ENCODE measurements at regions not wholly inside any gene's neighbourhood (a gene's known extent, or its start where the extent isn't known, plus 50 kb on each side); places are given as distances from the start of the nearest gene placed in this dataset.

DNA sequence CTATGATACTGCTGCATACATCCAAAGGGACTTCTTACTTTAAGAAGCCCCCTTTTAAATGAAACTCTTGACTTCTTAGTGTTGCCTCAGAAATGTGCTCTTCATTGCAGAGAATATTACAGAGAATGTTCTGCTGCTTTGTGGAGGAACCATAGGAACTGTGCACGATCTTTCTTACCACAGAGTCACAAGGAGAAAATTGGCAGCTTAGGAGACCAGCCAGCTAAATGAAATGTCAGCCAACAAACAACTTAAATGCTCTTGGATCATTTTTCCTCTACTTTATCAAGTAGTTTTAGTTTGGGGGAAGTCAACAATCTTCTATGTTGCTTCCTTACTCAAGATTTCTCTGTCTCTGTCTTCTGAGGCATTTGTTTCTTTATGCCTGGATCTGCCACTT is 125.9 kb upstream of the MLIP start:
- H3K9me2 ChIP-seq (replicated peaks; ENCODE audit: insufficient read depth, low read length): no peaks in the 10 kb centered on the region
- no peak overlapping the region for H3K4me3 ChIP-seq (ENCODE audit: low read length)
- peaks cover 7% of the 10 kb centered on the region for H3K4me1 ChIP-seq (ENCODE audit: low read length)
- H3K79me2 ChIP-seq (ENCODE audit: low read length): no peaks in the 10 kb centered on the region
- H3K9me3 ChIP-seq (ENCODE audit: low read length): no peaks in the 10 kb centered on the region
- H2AFZ ChIP-seq (ENCODE audit: low read length): no peak overlapping the region
- no peak for DNase-seq
- no peaks in the 10 kb centered on the region for H4K20me1 ChIP-seq (ENCODE audit: insufficient read depth, low read depth, low read length)
- no peaks in the 10 kb centered on the region for H3K36me3 ChIP-seq (ENCODE audit: insufficient read depth, low read length)
- H3K9ac ChIP-seq (ENCODE audit: low read length): no peak overlapping the region
- no peak overlapping the region for H3K27ac ChIP-seq (ENCODE audit: low read length)
- H3K4me2 ChIP-seq (ENCODE audit: low read depth, low read length, poor library complexity, severe bottlenecking): no peak overlapping the region
- no peaks in the 10 kb centered on the region for H3K27me3 ChIP-seq (ENCODE audit: low read length)

DNA sequence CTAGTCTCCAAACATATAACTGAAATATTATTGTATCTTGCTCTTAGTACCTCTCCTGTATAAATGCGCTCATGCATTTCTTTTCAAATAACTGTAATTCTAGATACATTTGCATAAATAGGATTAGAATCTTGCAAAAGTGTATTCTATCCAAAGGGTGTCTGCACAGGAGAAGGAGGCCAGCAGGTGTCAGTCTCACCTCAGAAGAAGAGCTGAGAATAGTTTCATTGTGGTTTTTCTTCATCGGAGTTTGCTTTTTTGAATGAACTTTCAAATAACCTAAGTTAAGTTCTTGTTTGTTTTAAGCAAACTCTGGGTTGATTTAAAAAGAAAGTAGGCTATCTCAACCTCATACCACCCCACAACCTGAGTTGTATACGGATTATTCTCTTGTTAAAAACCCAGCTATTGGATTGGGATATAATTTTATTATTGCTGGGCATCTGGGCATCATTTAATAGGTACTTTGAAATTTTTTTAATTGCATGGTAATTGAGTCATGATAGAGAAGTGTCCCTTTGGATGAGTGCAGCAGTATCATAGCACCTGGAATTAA is 125.0 kb upstream of the MLIP start:
- H3K9ac ChIP-seq (ENCODE audit: low read length): no peak overlapping the region
- no peaks in the 10 kb centered on the region for H3K36me3 ChIP-seq (ENCODE audit: insufficient read depth, low read length)
- H4K20me1 ChIP-seq (ENCODE audit: insufficient read depth, low read depth, low read length): no peaks in the 10 kb centered on the region
- H3K27me3 ChIP-seq (ENCODE audit: low read length): no peaks in the 10 kb centered on the region
- H3K4me2 ChIP-seq (ENCODE audit: low read depth, low read length, poor library complexity, severe bottlenecking): no peak overlapping the region
- peak; percentile 75 for DNase-seq
- no peaks in the 10 kb centered on the region for H3K79me2 ChIP-seq (ENCODE audit: low read length)
- H3K4me3 ChIP-seq (ENCODE audit: low read length): no peak overlapping the region
- H3K9me3 ChIP-seq (ENCODE audit: low read length): no peaks in the 10 kb centered on the region
- peaks cover 7% of the 10 kb centered on the region for H3K4me1 ChIP-seq (ENCODE audit: low read length)
- no peak overlapping the region for H2AFZ ChIP-seq (ENCODE audit: low read length)
- no peak overlapping the region for H3K27ac ChIP-seq (ENCODE audit: low read length)
- no peaks in the 10 kb centered on the region for H3K9me2 ChIP-seq (replicated peaks; ENCODE audit: insufficient read depth, low read length)

DNA sequence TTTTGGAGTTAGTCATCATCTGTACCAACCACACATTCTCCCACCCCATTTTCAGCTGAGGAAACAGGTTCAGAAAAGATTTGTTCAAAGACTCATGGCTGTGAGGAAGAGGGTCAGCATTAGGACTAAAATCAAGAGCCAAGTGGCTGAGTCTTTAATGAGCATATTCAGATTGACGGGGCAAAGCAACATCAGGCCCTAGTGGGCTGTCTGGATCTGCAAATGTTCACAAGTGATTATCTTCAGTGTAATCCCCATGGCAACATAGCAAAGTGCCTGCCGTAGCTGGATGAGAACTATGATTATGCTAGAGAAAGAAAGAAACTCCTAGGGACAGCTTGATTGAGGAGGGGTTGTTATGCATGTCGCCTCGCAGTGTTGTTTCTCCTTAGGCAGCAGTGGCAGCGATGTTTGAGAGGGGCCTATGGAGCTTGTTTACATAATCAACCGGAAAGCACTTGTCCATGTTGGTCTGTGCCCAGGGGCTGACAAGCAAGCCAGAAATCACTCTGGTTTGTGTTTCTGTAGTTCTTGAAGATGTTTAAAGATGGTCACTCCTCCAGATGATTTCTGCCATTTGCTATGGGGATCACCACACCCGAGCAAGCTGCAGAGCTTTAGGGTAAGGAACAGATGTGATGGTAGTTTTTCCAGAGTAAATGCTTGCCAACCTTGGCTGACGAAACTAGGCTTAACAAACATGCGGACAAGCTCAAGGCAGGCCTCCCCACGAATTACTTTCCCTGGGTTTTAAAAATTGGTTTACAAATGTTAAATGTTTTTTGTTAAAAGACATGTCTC is 124.3 kb upstream of the MLIP start:
- Histone ChIP-seq H3K27ac (ENCODE audit: low read length) (no peak overlapping the region), H3K9me2 (replicated peaks; ENCODE audit: insufficient read depth, low read length) (no peaks in the 10 kb centered on the region), H2AFZ (ENCODE audit: low read length) (no peak overlapping the region), H3K4me2 (ENCODE audit: low read depth, low read length, poor library complexity, severe bottlenecking) (no peak overlapping the region), H3K4me3 (ENCODE audit: low read length) (no peak overlapping the region), H3K9ac (ENCODE audit: low read length) (no peak overlapping the region), H3K79me2 (ENCODE audit: low read length) (no peaks in the 10 kb centered on the region), H3K36me3 (ENCODE audit: insufficient read depth, low read length) (no peaks in the 10 kb centered on the region), H3K27me3 (ENCODE audit: low read length) (no peaks in the 10 kb centered on the region), H3K9me3 (ENCODE audit: low read length) (no peaks in the 10 kb centered on the region), H3K4me1 (ENCODE audit: low read length) (peaks cover 7% of the 10 kb centered on the region), H4K20me1 (ENCODE audit: insufficient read depth, low read depth, low read length) (no peaks in the 10 kb centered on the region)
- DNase-seq: no peak

DNA sequence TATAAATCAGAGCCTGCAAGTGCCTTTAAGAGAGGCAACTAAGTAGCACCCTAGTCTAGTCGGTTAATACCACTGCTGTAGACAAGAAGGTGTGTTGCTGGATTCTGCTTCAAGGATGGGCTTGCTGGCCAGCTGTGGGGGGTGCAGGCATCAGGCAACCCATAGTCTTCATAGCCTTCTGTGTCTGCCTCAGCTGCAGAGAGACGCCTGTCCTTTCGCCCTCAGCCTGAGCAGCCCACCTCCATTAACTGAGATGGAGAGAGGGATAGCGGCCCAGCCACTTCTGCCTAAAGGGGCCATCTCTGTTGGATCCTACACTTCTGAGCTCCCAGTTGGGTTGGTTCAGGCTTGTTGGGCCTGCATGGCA is 123.7 kb upstream of the MLIP start:
- no peaks in the 10 kb centered on the region for H3K9me2 ChIP-seq (replicated peaks; ENCODE audit: insufficient read depth, low read length)
- no peak overlapping the region for H2AFZ ChIP-seq (ENCODE audit: low read length)
- DNase-seq: no peak
- no peak overlapping the region for H3K9ac ChIP-seq (ENCODE audit: low read length)
- H3K36me3 ChIP-seq (ENCODE audit: insufficient read depth, low read length): no peaks in the 10 kb centered on the region
- peaks cover 7% of the 10 kb centered on the region for H3K4me1 ChIP-seq (ENCODE audit: low read length)
- no peak overlapping the region for H3K27ac ChIP-seq (ENCODE audit: low read length)
- no peak overlapping the region for H3K4me2 ChIP-seq (ENCODE audit: low read depth, low read length, poor library complexity, severe bottlenecking)
- H3K9me3 ChIP-seq (ENCODE audit: low read length): no peaks in the 10 kb centered on the region
- no peaks in the 10 kb centered on the region for H3K79me2 ChIP-seq (ENCODE audit: low read length)
- H3K27me3 ChIP-seq (ENCODE audit: low read length): no peaks in the 10 kb centered on the region
- H3K4me3 ChIP-seq (ENCODE audit: low read length): no peak overlapping the region
- H4K20me1 ChIP-seq (ENCODE audit: insufficient read depth, low read depth, low read length): no peaks in the 10 kb centered on the region

DNA sequence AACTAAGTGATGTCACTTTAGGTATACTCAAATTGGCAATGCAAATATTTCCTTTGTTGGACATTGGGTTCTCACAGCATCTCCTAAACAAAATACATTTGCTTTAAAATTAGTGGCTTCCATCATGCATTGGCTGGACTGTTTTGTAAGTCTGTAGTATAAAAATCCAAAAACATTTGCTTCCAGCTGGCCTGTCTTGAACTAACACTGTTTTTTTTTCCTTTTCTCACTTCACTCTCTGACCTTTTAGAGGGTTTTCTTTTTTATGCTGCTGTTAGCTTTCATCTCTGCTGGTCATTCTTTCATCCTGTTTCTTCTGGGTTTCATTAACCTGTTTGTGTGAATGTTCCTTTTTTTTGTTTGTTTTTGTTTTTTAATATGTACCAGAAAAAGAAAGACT is 121.7 kb upstream of the MLIP start:
- no peaks in the 10 kb centered on the region for H3K9me2 ChIP-seq (replicated peaks; ENCODE audit: insufficient read depth, low read length)
- H3K27ac ChIP-seq (ENCODE audit: low read length): no peak overlapping the region
- H3K9ac ChIP-seq (ENCODE audit: low read length): no peak overlapping the region
- H3K36me3 ChIP-seq (ENCODE audit: insufficient read depth, low read length): no peaks in the 10 kb centered on the region
- H3K4me2 ChIP-seq (ENCODE audit: low read depth, low read length, poor library complexity, severe bottlenecking): no peak overlapping the region
- peaks cover 7% of the 10 kb centered on the region for H3K4me1 ChIP-seq (ENCODE audit: low read length)
- no peak overlapping the region for H2AFZ ChIP-seq (ENCODE audit: low read length)
- H3K79me2 ChIP-seq (ENCODE audit: low read length): no peaks in the 10 kb centered on the region
- H3K4me3 ChIP-seq (ENCODE audit: low read length): no peak overlapping the region
- DNase-seq: no peak
- H3K9me3 ChIP-seq (ENCODE audit: low read length): no peaks in the 10 kb centered on the region
- no peaks in the 10 kb centered on the region for H4K20me1 ChIP-seq (ENCODE audit: insufficient read depth, low read depth, low read length)
- H3K27me3 ChIP-seq (ENCODE audit: low read length): no peaks in the 10 kb centered on the region

DNA sequence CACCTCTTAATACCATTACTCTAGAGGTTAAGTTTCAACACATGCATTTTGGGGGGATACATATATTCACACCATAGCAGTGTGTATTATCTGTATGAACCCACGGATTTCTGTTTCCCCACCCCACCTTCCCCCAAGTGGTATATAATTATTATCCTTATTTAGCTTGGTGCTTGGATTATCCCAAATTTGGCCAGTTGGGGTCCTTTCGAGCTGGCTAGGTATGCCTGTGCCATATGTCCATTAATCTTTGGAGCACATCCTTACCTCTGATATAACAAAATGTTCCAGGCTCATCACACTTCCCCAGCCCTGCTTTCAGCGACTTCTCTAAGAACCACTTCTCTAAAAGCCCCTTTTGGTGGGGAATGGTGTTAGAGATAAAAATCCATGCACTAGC is 118.7 kb upstream of the MLIP start:
- no peaks in the 10 kb centered on the region for H3K9me2 ChIP-seq (replicated peaks; ENCODE audit: insufficient read depth, low read length)
- H3K27me3 ChIP-seq (ENCODE audit: low read length): no peaks in the 10 kb centered on the region
- no peak for DNase-seq

DNA sequence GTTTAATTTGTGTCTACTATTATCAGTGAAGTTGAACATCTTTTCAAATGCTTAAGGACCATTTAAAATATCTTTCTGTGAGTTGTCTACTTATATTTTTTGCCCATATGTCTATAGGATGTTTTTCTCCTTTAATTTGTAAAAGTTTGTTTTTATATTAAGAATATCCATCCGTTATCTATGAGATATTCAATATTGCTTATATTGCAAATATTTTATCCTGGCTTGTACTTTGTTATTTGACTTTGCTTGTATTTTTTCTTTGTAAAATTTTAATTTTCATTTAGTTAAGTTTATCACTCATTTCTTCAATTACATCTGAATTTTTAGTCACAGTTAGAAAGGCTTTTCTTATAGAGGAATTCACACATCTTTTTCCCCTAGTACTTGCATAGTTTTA is 117.0 kb upstream of the MLIP start:
- no peaks in the 10 kb centered on the region for H3K27me3 ChIP-seq (ENCODE audit: low read length)
- H3K4me3 ChIP-seq (ENCODE audit: low read length): no peak overlapping the region
- no peak for DNase-seq
- no peak overlapping the region for H3K27ac ChIP-seq (ENCODE audit: low read length)
- no peaks in the 10 kb centered on the region for H3K9me3 ChIP-seq (ENCODE audit: low read length)
- H4K20me1 ChIP-seq (ENCODE audit: insufficient read depth, low read depth, low read length): no peaks in the 10 kb centered on the region
- H3K4me2 ChIP-seq (ENCODE audit: low read depth, low read length, poor library complexity, severe bottlenecking): no peak overlapping the region
- no peaks in the 10 kb centered on the region for H3K9me2 ChIP-seq (replicated peaks; ENCODE audit: insufficient read depth, low read length)
- no peak overlapping the region for H2AFZ ChIP-seq (ENCODE audit: low read length)
- H3K79me2 ChIP-seq (ENCODE audit: low read length): no peaks in the 10 kb centered on the region
- H3K36me3 ChIP-seq (ENCODE audit: insufficient read depth, low read length): no peaks in the 10 kb centered on the region
- no peaks in the 10 kb centered on the region for H3K4me1 ChIP-seq (ENCODE audit: low read length)
- H3K9ac ChIP-seq (ENCODE audit: low read length): no peak overlapping the region

More for the DNA sequence above, 118.7 kb upstream of the MLIP start:
- Histone ChIP-seq H3K9me3 (ENCODE audit: low read length) (no peaks in the 10 kb centered on the region), H3K4me2 (ENCODE audit: low read depth, low read length, poor library complexity, severe bottlenecking) (no peak overlapping the region), H4K20me1 (ENCODE audit: insufficient read depth, low read depth, low read length) (no peaks in the 10 kb centered on the region), H3K4me1 (ENCODE audit: low read length) (no peaks in the 10 kb centered on the region), H3K9ac (ENCODE audit: low read length) (no peak overlapping the region), H2AFZ (ENCODE audit: low read length) (no peak overlapping the region), H3K27ac (ENCODE audit: low read length) (no peak overlapping the region), H3K4me3 (ENCODE audit: low read length) (no peak overlapping the region), H3K36me3 (ENCODE audit: insufficient read depth, low read length) (no peaks in the 10 kb centered on the region), H3K79me2 (ENCODE audit: low read length) (no peaks in the 10 kb centered on the region)

DNA sequence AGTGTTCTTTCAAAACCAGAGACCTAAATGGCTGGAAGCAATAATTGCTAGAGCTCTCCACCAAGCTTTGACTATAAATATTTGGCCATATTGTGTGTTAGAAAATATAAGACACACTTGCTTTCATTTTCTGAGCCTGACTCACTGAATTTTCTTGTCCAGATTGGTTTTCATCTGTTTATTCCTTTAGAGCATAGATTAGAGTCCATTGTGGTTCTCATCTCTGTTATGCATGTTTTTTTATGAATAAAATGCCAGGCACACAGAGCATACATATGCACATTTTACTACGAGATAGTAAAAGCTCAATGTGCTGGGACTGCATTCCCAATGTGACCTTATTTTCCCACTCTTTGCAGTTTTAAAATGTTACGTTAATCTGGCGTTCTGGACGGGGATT is 115.3 kb upstream of the MLIP start:
- H3K27ac ChIP-seq (ENCODE audit: low read length): no peak overlapping the region
- no peak overlapping the region for H2AFZ ChIP-seq (ENCODE audit: low read length)
- H4K20me1 ChIP-seq (ENCODE audit: insufficient read depth, low read depth, low read length): no peaks in the 10 kb centered on the region
- H3K9me2 ChIP-seq (replicated peaks; ENCODE audit: insufficient read depth, low read length): no peaks in the 10 kb centered on the region
- H3K27me3 ChIP-seq (ENCODE audit: low read length): no peaks in the 10 kb centered on the region
- DNase-seq: no peak
- H3K9ac ChIP-seq (ENCODE audit: low read length): no peak overlapping the region
- H3K9me3 ChIP-seq (ENCODE audit: low read length): no peaks in the 10 kb centered on the region
- no peak overlapping the region for H3K4me3 ChIP-seq (ENCODE audit: low read length)
- no peaks in the 10 kb centered on the region for H3K79me2 ChIP-seq (ENCODE audit: low read length)
- H3K36me3 ChIP-seq (ENCODE audit: insufficient read depth, low read length): no peaks in the 10 kb centered on the region
- H3K4me2 ChIP-seq (ENCODE audit: low read depth, low read length, poor library complexity, severe bottlenecking): no peak overlapping the region
- no peaks in the 10 kb centered on the region for H3K4me1 ChIP-seq (ENCODE audit: low read length)
